ENCODE measurements at regions not wholly inside any gene's neighbourhood (a gene's known extent, or its start where the extent isn't known, plus 50 kb on each side); places are given as distances from the start of the nearest gene placed in this dataset.

GRCh38 chr1:75984781-75985180, 52.6 kb upstream of the ASB17 start:
- Histone ChIP-seq H3K9me3 (ENCODE audit: control insufficient read depth in 1 of 2, insufficient read depth in 1 of 2, low read depth in 1 of 2, low read length in 2 of 2) (no peaks in the 10 kb centered on the region), H3K36me3 (ENCODE audit: control insufficient read depth in 1 of 2, insufficient read depth in 2 of 2, low read length in 2 of 2) (no peaks in the 10 kb centered on the region), H3K4me2 (ENCODE audit: low read length) (no peak overlapping the region), H3K4me1 (ENCODE audit: control insufficient read depth in 1 of 2, insufficient read depth in 2 of 2, low read length in 2 of 2) (no peaks in the 10 kb centered on the region), H3K79me2 (ENCODE audit: insufficient read depth, low read length) (no peaks in the 10 kb centered on the region), H3K4me3 (replicated peaks in 1 of 2; ENCODE audit: low read depth in 1 of 2, low read length in 2 of 2) (no peak overlapping the region), H4K20me1 (ENCODE audit: insufficient read depth) (no peaks in the 10 kb centered on the region), H3K27me3 (ENCODE audit: insufficient read depth, low read length) (peaks cover 7% of the 10 kb centered on the region), H2AFZ (ENCODE audit: low read depth, low read length, poor library complexity, severe bottlenecking) (no peak overlapping the region), H3K27ac (ENCODE audit: low read depth, low read length) (no peak overlapping the region), H3K9me2 (ENCODE audit: insufficient read depth) (no peaks in the 10 kb centered on the region), H3K9ac (ENCODE audit: low read length) (no peak overlapping the region)
- ChIA-PET RAD21 (ENCODE audit: low non-redundant PET in 1 of 2, low total read pairs in 2 of 2, uncharacterized antibody in 2 of 2, unreplicated experiment in 2 of 2) (no interaction called here), POLR2A (no interaction called here), CTCF (interaction anchor here (0.7 kb wide), 1 partner anchor 19 kb away, joined by 3 read pairs; no protein-coding TSS in a partner anchor)
- DNase-seq (ENCODE audit: low read depth, low spot score) (no peak), ATAC-seq (no peak)
- BruUV-seq (replicated peaks): no TSS peak
- intact Hi-C loops (cut with micrococcal nuclease): loop anchor here (2.0 kb wide), 1 partner anchor 20 kb away; no protein-coding TSS in a partner anchor
- no peak for TF ChIP-seq MAX (IDR thresholded peaks at IDR 0.05)
- TF ChIP-seq EZH2 (IDR thresholded peaks at IDR 0.05): no peak
- no peak for TF ChIP-seq ATF3 (IDR thresholded peaks at IDR 0.05)
- no peak for TF ChIP-seq ELF1 (IDR thresholded peaks at IDR 0.05; ENCODE audit: borderline replicate concordance, low read depth)
- no peak for TF ChIP-seq TCF7L2 (IDR thresholded peaks at IDR 0.05; ENCODE audit: borderline replicate concordance, extremely low read depth, insufficient read depth, insufficient read length)
- TF ChIP-seq EZH2phosphoT487 (IDR thresholded peaks at IDR 0.05; ENCODE audit: borderline replicate concordance): no peak
- TF ChIP-seq YY1 (IDR thresholded peaks at IDR 0.05; ENCODE audit: extremely low read depth, insufficient replicate concordance, low read depth, low read length): no peak
- no peak for TF ChIP-seq CBX3 (IDR thresholded peaks at IDR 0.05; ENCODE audit: low read depth)

GRCh38 chr1:75985827-75986226, 53.6 kb upstream of the ASB17 start:
- no peak for DNase-seq (ENCODE audit: low read depth, low spot score)
- H3K27me3 ChIP-seq (ENCODE audit: insufficient read depth, low read length): peaks cover 12% of the 10 kb centered on the region
- CTCF ChIA-PET: no interaction called here
- H3K27ac ChIP-seq (ENCODE audit: low read depth, low read length): no peak overlapping the region
- H3K4me2 ChIP-seq (ENCODE audit: low read length): no peak overlapping the region
- ATAC-seq: no peak
- BruUV-seq (replicated peaks): no TSS peak
- no peaks in the 10 kb centered on the region for H4K20me1 ChIP-seq (ENCODE audit: insufficient read depth)
- no peaks in the 10 kb centered on the region for H3K9me3 ChIP-seq (ENCODE audit: control insufficient read depth in 1 of 2, insufficient read depth in 1 of 2, low read depth in 1 of 2, low read length in 2 of 2)
- TF ChIP-seq CBX3 (IDR thresholded peaks at IDR 0.05; ENCODE audit: low read depth) (no peak), EZH2phosphoT487 (IDR thresholded peaks at IDR 0.05; ENCODE audit: borderline replicate concordance) (no peak), EGR1 (IDR thresholded peaks at IDR 0.05; ENCODE audit: low read depth) (no peak), EZH2 (IDR thresholded peaks at IDR 0.05) (no peak), REST (IDR thresholded peaks at IDR 0.05; ENCODE audit: low read depth) (no peak), FOSL1 (IDR thresholded peaks at IDR 0.05; ENCODE audit: low read depth) (no peak), CEBPB (IDR thresholded peaks at IDR 0.05; ENCODE audit: low read depth) (no peak), SIN3A (IDR thresholded peaks at IDR 0.05; ENCODE audit: low read depth) (no peak), ATF3 (IDR thresholded peaks at IDR 0.05) (no peak)
- TF ChIP-seq, protein P1, sequence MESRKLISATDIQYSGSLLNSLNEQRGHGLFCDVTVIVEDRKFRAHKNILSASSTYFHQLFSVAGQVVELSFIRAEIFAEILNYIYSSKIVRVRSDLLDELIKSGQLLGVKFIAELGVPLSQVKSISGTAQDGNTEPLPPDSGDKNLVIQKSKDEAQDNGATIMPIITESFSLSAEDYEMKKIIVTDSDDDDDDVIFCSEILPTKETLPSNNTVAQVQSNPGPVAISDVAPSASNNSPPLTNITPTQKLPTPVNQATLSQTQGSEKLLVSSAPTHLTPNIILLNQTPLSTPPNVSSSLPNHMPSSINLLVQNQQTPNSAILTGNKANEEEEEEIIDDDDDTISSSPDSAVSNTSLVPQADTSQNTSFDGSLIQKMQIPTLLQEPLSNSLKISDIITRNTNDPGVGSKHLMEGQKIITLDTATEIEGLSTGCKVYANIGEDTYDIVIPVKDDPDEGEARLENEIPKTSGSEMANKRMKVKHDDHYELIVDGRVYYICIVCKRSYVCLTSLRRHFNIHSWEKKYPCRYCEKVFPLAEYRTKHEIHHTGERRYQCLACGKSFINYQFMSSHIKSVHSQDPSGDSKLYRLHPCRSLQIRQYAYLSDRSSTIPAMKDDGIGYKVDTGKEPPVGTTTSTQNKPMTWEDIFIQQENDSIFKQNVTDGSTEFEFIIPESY (IDR thresholded peaks at IDR 0.05; ENCODE audit: extremely low read depth, insufficient replicate concordance, low read length): no peak
- no peak overlapping the region for H2AFZ ChIP-seq (ENCODE audit: low read depth, low read length, poor library complexity, severe bottlenecking)
- intact Hi-C loops (cut with micrococcal nuclease): loop anchor here (2.0 kb wide), 1 partner anchor 21 kb away; no protein-coding TSS in a partner anchor
- POLR2A ChIA-PET: no interaction called here
- H3K9me2 ChIP-seq (ENCODE audit: insufficient read depth): no peaks in the 10 kb centered on the region
- H3K9ac ChIP-seq (ENCODE audit: low read length): no peak overlapping the region
- RAD21 ChIA-PET (ENCODE audit: low non-redundant PET in 1 of 2, low total read pairs in 2 of 2, uncharacterized antibody in 2 of 2, unreplicated experiment in 2 of 2): no interaction called here
- H3K4me1 ChIP-seq (ENCODE audit: control insufficient read depth in 1 of 2, insufficient read depth in 2 of 2, low read length in 2 of 2): no peaks in the 10 kb centered on the region
- H3K36me3 ChIP-seq (ENCODE audit: control insufficient read depth in 1 of 2, insufficient read depth in 2 of 2, low read length in 2 of 2): no peaks in the 10 kb centered on the region
- H3K4me3 ChIP-seq (replicated peaks in 1 of 2; ENCODE audit: low read depth in 1 of 2, low read length in 2 of 2): no peak overlapping the region
- H3K79me2 ChIP-seq (ENCODE audit: insufficient read depth, low read length): no peaks in the 10 kb centered on the region

Data from HCT116 (cell line).